HL-60 (cell line): ENCODE measurements at regions not wholly inside any gene's neighbourhood (a gene's known extent, or its start where the extent isn't known, plus 50 kb on each side); places are given as distances from the start of the nearest gene placed in this dataset.

Experiments
- DNase-seq, 2 experiments: peaks; one replicate each; pipeline ENCODE4 v3.0.0-alpha.2; 2010 to 2020; ENCODE audit warnings: low read depth in 1 of 2, low spot score in 1 of 2
- H3K27ac ChIP-seq: fragments of 250-450 bp; sonication (Bioruptor Pico); replicated peaks from 2 replicates; pipeline ENCODE4 v1.5.1; 2020; ENCODE audit warnings: mild to moderate bottlenecking, moderate library complexity
- H3K27me3 ChIP-seq: fragments of 250-450 bp; sonication (Bioruptor Pico); 2 replicates; pipeline ENCODE4 v1.5.1; 2021; ENCODE audit warnings: mild to moderate bottlenecking, moderate library complexity; ENCODE audit not compliant: insufficient read depth, poor library complexity, severe bottlenecking
- H3K4me3 ChIP-seq: replicated peaks from 2 replicates; pipeline ENCODE4 v1.5.1; 2011; ENCODE audit warnings: mild to moderate bottlenecking, control low read depth, low read length; ENCODE audit not compliant: insufficient read depth
- CTCF ChIP-seq: IDR thresholded peaks from one replicate; pipeline ENCODE4 v1.5.1; 2011; ENCODE audit warnings: low read length, control low read depth, inconsistent platforms; ENCODE audit not compliant: insufficient read depth
- GABPA ChIP-seq: IDR thresholded peaks from 2 replicates; pipeline ENCODE4 v1.6.1; 2012; ENCODE audit warnings: low read depth
- POLR2AphosphoS5 ChIP-seq: IDR thresholded peaks from 2 replicates; pipeline ENCODE4 v1.6.1; 2012; ENCODE audit warnings: low read depth
- REST ChIP-seq: IDR thresholded peaks from 2 replicates; pipeline ENCODE4 v1.6.1; 2012; ENCODE audit warnings: low read depth; ENCODE audit not compliant: insufficient replicate concordance
- SPI1 ChIP-seq: IDR thresholded peaks from 2 replicates; pipeline ENCODE4 v1.6.1; 2012; ENCODE audit warnings: low read depth, mild to moderate bottlenecking, borderline replicate concordance

- no peak for DNase-seq
- Histone ChIP-seq H3K27ac (no peak overlapping the region), H3K27me3 (no peaks in the 10 kb centered on the region), H3K4me3 (no peak overlapping the region)
- TF ChIP-seq REST (no peak), CTCF (no peak), SPI1 (no peak), POLR2AphosphoS5 (no peak), GABPA (no peak)
These were observed 137.9 kb downstream of the RDH14 start for GRCh38 chr2:18422432-18423165.

- no peaks in the 10 kb centered on the region for H3K27me3 ChIP-seq
- DNase-seq: no peak
- H3K4me3 ChIP-seq: no peak overlapping the region
- H3K27ac ChIP-seq: no peak overlapping the region
- TF ChIP-seq POLR2AphosphoS5 (no peak), REST (no peak), CTCF (no peak), SPI1 (no peak), GABPA (no peak)
These were observed 146.6 kb downstream of the RDH14 start for GRCh38 chr2:18413676-18414396.

GRCh38 chr2:18412980-18413675 lies 147.3 kb downstream of the RDH14 start:
- no peak for DNase-seq
- H3K4me3 ChIP-seq: no peak overlapping the region
- H3K27me3 ChIP-seq: no peaks in the 10 kb centered on the region
- TF ChIP-seq POLR2AphosphoS5 (no peak), GABPA (no peak), REST (no peak), CTCF (no peak), SPI1 (no peak)
- no peak overlapping the region for H3K27ac ChIP-seq
